Fibroblast of peridontal ligament (primary cell): ENCODE measurements at regions not wholly inside any gene's neighbourhood (a gene's known extent, or its start where the extent isn't known, plus 50 kb on each side); places are given as distances from the start of the nearest gene placed in this dataset.

Source experiments
- DNase-seq: peaks from one replicate; pipeline ENCODE4 v3.0.0-alpha.2; 2010; ENCODE audit errors: extremely low read depth

DNA sequence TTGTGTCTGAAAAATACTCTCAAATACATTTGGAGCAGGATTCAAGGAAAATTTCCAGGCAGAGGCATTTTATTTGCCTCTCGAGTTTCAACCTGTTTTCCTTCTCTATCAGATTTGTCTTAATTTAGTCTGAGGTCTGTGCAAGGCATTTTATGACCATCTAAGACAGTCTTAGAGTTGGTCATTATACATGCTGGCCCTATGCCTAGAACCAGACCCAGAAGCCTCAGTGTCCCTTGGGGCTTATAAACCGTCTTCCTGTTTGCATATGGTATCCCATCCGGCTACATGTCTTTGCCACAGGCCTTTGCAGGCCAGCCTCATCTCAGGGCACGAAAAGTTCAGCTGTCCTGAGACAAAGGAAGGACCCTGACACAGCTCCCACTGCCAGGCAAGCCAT, 346.1 kb downstream of the SIPA1L2 start:
- no peak for DNase-seq

DNA sequence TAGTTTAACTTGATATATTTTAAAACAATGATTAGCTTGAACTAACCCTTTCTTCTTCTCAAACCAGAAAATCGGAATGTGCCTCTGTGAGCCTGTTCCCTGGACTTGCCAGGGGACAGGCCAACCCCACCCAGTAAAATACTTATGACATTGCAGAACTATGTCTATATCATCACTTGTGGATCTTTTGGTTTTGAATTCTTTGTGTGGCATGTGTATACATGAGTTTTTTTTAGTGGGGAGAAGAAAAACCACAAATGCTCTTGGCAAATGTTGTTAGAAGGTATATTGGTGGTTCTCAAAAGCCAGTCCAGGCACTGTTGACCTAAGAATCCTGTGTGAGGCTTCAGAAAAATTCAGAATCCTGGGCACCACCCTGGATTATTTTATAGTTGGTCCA, 347.4 kb downstream of the SIPA1L2 start:
- DNase-seq: no peak

DNA sequence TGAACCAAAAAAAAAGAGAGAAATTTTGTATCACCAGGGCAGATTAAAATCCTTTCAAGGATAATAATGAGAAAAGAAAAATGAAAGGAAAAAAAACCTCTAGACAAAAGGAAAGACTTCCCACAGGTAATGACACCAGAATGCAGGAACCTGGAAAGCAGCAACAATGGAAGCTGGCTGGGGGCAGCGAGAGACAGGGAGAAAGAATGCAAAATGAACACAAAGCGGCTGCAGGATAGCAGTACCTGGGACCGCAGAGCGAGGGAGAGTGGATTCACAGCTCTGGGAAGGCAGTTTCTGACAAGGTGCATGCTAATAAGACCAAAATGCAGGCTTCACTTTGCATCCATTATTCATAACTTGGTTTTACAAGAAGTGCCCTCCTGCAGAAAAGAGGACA, 349.0 kb downstream of the SIPA1L2 start:
- DNase-seq: no peak

DNA sequence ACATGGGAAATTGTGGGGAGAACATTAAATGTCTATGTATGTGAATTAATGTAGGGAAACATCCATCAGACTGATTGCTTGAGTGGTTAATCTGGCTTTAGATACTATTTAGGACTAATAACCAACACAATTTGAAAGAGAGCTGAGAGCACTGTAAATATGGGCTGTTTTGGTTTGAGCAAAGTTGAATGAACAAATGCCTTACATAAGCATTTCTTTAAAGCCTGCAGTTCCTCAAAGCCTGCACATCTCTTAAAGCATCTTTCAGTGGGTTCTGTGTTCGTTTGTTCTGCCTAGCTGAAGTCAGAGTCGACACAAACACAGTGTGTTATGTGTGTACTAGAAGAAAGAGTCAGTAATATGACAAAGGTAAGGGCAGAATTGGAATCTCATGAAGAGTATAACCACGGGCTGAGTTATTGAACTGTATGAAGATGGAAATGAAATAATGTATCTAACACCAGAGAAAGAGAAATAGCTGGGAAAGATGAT, 350.0 kb downstream of the SIPA1L2 start:
- no peak for DNase-seq

DNA sequence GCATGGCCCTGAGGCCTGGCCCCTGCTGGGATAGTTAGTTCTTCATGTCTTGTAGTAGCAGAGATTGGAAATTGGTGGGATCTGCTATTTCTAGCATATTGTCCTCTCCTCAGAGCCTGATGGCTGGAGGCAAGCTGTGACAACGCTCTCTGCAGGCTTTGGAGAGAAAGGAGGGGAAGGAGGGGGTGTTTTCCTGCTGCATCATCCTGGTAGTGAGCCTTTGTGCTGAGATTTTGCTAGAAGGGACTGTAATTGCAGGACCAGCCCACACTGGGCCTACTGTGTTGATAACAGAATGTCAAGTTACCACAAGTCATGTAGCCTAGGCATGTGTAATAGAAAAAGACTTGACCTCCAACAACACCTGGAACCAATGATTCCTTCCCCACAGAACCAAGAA, 351.0 kb downstream of the SIPA1L2 start:
- no peak for DNase-seq

DNA sequence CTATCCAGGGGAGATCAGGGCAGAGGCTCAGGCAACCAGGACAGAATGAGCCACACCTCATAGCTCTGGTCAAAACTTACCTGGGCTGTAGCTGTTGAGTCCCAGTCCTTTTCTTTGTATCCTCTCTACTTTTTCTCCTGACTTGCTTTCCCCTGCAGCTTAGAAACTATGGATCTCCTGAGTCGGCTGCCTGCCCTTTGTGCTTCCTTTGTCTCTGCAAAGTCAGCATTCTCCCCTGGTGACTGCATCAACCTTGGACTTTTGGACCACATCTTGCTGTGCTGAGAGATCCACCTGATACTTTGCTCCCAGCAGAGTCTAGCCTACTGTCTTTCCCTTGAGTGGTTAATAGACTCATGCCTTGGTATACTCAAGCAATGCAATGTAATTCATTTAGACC, 353.3 kb downstream of the SIPA1L2 start:
- no peak for DNase-seq

DNA sequence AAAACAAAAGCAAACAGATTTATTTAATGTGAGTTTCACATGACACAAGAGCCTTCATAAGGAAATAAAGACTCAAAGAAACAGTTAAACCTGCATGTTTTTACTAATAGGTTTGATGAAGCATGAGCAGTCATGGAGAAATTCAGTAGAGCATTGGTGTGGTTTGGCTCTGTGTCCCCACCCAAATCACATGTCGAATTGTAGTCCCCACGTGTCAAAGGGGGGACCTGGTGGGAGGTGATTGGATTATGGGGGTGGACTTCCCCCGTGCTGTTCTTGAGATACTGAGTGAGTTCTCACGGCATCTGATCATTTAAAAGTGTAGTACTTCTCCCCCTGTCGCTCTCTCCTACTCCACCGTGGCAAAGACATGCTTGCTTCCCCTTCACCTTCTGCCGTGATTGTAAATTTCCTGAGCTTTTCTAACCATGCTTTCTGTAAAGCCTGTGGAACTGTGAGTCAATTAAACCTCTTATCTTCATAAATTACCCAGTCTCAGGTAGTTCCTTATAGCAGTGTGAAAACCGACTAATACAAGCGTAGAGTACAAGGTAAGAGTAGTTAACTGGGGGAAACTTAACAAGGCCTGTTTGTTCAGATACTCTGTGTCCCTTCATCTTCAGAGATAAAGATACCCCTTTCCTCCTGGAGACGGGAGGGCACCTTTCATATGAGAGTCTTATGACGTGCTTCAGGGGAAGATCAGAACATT, 354.8 kb downstream of the SIPA1L2 start:
- DNase-seq: no peak

DNA sequence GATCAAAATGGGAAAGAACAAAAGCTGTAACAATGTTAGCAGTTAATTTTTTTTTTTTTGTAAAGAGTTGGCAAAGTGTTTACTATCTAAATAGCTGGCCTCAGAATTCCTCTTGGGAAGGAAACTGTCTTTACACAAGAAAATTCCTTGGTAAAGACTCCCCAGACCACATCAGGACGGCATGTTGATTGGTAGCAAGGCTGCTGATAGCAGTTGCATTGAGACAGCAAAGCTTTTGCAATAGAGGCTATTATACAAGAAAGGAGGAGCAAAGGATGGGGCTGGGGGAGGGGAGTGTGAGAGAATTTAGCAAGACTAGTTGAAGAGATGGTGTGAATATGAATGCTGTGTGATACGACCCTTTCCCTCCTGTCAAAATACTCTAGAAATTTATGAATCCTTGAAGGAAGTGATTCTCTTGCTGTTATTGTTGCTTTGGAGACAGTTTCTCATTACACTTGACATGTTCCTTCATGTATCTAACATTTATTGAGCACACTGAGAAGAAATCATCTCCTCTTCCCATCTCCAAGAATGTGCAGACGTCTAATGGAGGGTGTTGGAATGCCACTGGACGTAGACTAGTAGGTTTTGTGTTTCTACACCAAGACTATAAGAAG, 355.6 kb downstream of the SIPA1L2 start:
- peak; percentile 64 for DNase-seq

DNA sequence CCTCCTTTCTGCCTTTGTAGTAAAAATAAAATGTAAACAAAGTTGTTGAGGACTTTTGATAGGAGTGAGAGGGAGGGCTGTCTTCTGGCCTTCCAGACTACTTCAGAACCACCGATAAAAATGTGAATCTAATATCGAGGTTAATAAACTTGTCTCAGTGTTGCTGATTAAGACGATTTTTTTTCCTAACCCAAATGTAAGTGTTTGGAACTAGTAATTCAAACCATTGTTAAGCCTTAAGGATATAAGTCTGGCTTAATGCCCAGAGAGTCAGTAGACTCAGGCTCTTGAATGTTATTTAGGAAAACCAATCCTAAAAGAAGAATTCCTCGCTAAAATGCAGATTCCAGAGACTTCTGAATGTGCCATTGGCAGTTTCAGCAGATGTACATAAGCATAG, 356.9 kb downstream of the SIPA1L2 start:
- peak; percentile 35 for DNase-seq

DNA sequence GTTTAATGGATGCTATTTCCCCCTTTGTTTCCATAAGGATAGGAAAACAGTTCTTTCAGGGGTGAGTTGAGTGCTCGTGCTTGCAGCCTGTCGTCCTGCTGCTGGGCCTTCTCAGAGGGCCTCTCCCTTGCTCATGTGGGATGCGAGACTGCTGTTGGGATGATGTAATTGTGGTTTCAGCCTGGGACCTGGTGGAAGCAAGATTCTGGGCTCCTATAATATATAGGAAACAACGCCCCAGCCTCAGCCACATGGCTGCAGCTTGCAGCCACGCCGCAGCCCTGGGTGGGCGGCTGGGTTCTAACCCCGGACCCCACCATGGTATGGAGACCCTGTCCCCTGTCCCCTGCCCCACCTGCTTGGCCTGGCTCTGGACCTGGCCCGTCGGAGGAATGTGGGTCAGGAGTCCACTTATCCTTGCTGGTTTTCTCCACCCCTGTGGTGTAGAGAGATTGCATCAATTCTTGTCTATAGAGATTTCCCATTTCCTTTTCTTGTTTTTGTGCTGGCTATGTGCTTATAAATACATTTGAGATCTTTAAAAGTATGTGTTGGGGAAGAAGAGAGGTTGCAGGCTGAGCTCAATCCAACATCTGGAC, 357.8 kb downstream of the SIPA1L2 start:
- no peak for DNase-seq

DNA sequence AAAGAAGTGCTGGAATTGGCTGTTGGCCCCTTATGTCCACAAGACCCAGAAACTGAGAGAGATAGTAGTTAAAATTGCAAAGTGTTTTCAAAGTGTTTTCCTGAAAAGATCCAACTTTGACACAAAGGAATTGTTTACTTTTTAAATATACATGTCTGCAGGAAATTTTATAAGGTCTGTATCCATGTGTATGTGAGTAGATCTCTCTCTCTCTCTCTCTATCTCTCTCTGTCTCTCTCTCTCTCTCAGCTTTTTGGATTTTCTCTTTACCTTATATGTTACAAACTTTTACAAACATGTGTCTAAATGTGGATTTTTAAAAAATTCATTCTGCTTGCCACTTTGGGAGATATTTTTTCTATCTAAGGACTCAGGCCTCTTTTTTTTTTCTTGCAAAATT, 358.6 kb downstream of the SIPA1L2 start:
- DNase-seq: no peak

DNA sequence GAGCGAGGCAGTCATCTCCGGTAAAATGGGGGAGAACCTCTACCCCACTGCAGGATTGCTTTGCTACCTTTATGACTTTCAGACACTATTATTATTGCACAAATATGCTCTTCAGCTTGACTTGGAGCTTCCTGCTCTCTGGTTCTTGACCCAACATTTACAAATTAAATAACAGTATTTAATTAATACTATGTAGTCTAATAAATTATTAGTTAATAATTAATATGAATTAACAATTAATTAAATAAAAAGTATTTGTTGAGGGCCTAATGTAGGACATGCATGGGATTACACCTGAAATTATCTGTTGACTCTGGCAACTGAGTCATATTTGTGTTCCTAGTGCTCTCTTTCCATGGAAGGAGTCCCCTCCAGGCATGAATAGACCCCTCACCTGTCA, 359.9 kb downstream of the SIPA1L2 start:
- DNase-seq: no peak

DNA sequence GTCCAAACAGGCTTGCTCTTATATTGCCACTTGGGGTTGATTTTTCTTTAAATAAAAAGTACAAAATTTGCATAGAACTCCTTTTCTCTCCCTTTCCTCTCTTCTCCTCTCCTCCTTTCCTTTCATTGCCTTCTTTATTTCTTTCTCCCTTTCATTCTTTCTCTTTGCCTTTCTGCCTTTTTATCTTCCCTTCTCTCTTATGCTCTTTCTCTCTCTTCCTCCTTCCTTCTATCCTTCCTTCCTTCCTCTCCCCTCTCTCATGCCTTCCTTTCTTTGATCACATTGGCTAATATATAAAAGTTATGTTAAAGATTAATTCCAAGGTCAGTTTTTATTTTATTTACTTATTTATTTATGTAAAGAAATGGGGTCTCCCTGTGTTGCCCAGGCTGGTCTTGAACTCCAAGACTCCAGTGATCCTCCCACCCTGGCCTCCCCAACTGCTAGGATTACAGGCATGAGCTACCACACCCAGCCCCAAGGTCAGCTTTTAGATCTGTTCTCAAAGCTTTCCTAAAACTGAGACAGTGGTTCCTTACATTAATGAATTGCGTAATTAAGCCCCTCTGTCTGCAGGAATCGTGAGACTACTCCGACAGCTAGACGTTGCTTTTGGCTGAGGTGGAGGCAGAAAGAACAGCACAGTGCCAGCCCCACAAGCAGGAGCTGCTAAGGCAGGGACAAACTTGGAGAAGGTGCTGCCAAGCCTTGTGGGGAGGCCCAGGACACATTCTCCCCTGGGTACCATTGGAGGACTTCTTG, 361.9 kb downstream of the SIPA1L2 start:
- no peak for DNase-seq

DNA sequence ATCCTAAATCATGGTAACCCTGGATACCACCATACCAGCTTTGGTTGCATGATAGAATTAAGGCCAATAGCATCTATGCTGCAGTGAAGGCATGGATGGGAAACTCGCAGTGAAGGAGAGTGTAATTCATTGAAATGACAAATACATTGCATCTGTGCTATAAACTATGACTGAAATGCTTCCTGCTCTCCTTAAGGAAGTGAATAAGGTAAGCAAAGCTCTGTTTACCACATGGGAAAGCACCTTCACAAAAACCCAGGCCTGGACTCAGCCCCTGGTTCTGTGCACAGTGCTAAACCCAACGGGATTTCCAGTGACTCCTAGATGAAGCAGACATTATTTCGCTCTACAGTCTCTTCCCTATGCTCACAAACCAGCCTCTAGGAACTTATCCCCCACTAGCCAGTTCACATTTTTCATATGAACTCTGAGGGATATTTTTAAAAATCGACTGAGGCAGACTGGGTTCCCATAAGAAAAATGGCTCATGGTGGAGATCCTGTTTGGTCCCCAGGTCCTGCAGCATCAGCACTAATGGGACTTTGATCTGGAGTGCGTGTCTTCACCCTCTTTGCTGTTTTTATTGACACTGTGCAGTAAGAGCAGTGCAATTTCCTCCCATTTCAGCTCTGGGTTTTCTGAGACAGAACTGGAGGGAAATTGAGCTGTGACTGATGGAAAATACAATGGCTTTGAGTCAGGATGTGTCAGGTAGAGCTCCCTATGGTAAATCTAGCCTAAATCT, 362.7 kb downstream of the SIPA1L2 start:
- DNase-seq: no peak

DNA sequence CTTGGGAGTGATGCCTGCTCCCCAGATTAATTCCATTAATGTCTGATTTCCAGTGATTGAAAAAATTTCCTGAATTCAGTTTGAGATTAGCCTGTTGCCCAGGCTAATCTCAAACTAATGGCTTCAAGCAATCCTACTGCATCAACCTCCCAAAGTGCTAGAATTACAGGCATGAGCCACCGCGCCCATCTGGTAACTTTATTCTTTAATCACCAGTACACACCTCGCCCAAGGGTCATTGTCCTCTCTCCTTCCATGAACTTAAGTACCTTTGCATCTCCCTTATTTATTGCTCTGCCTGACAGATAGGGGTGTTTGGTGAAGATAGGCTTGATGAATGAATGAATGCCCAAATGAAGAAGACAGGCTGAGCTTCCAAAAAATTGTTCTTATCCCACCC, 366.5 kb downstream of the SIPA1L2 start:
- no peak for DNase-seq

DNA sequence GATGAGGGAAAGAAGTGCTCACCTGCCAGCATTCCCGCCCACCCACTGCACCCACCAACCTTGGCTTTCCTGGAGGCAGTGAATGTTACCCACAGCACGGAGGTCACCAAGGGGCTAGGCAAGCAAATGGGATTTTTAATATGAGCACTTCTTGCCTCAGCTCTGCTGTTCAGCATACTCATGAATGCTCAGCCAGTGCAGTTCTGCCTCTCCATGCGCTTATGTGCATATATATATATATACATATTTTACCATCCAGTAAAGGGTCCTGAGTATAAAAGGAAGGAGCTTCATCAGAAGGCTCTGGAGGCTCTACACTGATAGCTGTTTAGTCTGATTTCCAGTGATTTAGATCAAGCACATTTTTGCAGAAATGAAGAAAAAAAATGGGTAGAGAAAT, 366.9 kb downstream of the SIPA1L2 start:
- DNase-seq: no peak

DNA sequence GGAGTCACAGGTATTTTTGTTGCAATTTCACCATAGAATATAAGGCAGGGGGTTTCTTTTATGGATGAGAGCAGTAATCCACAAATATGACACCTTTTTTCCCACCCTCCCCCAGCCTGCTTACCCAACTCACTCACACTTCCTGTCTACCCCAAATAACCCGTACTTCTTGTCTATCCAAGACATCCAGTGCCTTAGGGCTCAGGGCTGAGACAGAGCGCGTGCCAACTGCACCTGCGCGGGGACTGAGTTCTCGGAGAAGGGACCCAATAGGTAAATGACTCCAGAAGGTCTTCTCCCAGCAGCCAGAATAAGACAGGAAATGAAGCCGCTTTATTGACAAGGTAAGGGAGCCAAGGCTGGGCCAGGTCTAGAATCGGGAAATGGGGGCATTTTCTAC, 369.1 kb downstream of the SIPA1L2 start:
- no peak for DNase-seq

DNA sequence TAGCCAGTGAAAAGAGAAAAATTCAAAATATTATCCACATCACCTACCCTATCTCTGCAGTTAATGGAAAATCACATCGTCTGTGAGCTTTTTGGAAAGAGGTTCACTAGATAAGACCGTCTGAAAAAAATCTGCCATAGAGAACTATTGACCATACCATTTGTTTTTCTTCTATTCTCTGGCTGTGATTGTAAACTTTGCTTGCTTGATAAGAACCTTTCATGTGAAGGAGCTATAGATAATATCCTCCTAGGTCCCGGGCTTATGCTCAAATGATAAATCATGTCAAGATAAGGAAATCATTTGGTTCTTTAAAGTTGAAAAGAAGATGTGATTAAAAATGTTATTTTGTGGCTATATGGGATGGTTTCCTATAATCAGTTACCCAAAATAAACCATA, 369.9 kb downstream of the SIPA1L2 start:
- DNase-seq: no peak

DNA sequence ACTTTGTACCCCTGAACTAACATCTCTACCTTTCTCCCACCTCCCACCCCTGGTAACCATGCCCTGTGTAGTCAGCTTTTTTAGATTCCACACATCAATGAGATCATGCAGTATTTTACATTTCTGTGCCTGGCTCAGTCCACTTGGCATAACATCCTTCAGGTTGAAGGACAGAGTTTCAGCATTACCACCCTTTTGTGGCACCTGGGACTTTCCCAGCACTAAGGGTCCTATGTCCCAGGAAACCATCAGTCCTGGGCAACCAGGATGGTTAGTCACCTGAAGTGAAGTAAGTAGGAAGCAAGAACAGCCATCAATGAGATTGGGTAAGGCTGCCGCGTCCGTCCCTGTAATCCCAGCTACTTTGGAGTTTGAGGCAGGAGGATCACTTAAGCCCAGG, 370.6 kb downstream of the SIPA1L2 start:
- DNase-seq: no peak

DNA sequence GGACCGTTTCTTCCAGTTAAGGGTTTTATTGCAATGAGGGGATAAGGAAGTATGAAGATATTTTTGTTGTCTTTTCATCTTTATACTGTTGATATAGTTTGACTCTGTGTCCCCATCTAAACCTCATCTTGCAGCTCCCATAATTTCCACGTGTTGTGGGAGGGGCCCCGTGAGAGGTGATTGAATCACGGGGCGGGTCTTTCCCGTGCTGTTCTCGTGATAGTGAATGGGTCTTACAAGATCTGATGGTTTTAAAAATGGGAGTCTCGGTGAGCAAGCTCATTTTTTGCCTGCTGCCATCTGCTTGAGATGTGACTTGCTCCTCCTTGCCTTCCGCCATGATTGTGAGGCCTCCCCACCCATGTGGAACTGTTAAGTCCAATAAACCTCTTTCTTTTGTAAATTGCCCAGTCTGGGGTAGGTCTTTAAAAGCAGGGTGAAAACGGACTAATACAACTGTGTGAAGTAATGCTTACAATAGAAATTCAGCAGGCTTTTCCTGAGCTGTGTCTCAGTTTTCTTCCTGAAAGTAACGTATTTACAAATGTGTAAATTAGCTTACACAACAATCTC, 377.3 kb downstream of the SIPA1L2 start:
- no peak for DNase-seq

DNA sequence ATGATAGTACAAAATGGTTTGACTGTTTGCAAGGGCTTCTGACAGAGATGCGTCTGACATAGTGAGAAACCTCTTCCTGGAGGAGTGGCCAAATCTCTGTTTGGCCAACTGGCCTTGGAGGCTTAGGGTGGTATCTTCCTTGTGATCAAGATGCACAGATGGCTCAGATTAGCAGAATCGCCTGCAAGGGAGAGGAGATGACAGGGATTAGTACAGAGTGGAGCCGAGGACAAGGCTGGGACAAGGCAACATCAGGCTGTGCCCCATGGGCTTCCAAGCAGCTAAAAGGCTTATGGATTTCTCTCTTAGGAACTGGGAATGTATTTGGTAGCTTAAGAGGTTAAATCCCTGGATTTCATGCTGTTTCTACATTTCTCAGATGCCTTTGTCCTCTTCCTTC, 379.1 kb downstream of the SIPA1L2 start:
- DNase-seq: no peak
